Lower leg skin (tissue), 3 donors: ENCODE measurements at regions not wholly inside any gene's neighbourhood (a gene's known extent, or its start where the extent isn't known, plus 50 kb on each side); places are given as distances from the start of the nearest gene placed in this dataset.

ENCODE experiments used
- CTCF ChIP-seq, 3 donors: fragments of 450-650 bp; IDR thresholded peaks; one replicate each; pipeline ENCODE4 v1.5.1; 2016; ENCODE audit warnings: antibody characterized with exemption in 3 of 3, mild to moderate bottlenecking in 3 of 3, moderate library complexity in 2 of 3
- POLR2A ChIP-seq, 2 donors: fragments of 450-650 bp; IDR thresholded peaks; one replicate each; pipeline ENCODE4 v1.6.1; 2016 to 2017; ENCODE audit warnings: antibody characterized with exemption in 2 of 2, mild to moderate bottlenecking in 1 of 2, moderate library complexity in 1 of 2

GRCh38 chr14:37899365-37899764 lies 303.9 kb downstream of the TTC6 start:
- TF ChIP-seq CTCF (IDR thresholded peaks at IDR 0.05) (no peak), POLR2A (IDR thresholded peaks at IDR 0.05) (no peak)
